Activated naive CD4-positive, alpha-beta T cell treated with anti-CD3 and anti-CD28 coated beads, Interleukin-2, amount 50 U/mL, for 16 hours (primary cell): ENCODE measurements at regions not wholly inside any gene's neighbourhood (a gene's known extent, or its start where the extent isn't known, plus 50 kb on each side); places are given as distances from the start of the nearest gene placed in this dataset.
"Not testable (repeated sequence)": the region's sequence is repeated elsewhere in the genome, so short reads cannot be mapped to it uniquely, and the experiment has no call there.

ENCODE experiments used
- DNase-seq: peaks from one replicate; pipeline ENCODE4 v3.0.0-alpha.2; 2020

DNA sequence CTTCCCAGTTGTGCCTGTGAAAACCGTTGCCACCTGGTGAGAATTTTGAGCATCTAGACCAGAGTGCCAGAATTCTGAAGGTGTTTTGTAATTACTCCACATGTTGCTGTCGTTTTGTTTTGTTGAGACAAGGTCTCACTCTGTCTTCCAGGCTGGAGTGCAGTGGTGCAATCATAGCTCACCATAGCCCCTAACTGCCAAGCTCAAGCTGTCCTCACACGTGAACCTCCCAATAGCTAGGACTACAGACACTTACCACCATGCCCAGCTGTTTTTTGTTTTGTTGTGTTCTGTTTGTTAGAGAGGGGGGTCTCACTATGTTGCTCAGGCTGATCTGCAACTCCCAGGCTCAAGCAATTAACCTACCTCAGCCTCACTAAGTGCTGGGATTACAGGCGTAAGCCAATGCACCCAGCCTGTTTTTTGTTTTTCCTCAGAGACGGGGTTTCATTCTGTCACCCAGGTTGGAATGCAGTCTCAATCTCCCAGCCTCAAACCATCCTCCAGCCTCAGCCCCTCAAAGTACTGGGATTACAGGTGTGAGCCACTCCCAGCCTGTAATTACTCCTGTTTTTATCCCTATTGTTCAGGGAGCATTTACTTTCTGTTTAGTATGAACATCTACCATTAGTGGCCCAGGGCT is 121.1 kb upstream of the DMRT1 start:
- DNase-seq: no peak

DNA sequence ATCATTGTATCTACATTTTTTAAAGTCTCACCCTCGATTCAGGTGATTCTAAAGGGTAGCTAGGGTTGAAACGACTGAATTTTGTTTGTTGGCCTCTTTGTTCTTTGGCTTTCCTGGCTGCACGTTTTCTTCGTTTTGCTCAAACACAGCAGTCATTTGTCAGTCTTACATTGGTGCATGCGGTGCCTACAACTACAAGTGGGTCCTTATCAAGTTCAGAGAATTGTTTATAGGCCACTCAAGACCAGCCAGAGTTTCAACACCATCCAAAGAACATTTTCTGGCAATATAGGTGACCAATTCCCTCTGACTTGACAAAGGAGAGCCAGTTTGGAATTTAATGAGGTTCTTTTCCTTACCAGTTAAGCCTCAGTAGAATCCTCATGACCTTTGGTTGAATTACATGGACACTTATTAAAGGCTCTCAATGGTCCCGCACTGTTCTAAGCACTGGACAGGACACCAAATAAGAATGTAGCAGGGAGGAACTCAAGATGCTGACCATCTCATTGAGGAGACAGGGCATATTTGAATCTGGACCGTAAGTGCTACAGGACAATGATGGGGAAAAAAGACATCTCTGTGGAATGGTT is 119.0 kb upstream of the DMRT1 start:
- no peak for DNase-seq

GRCh38 chr9:724461-724860 is 117.0 kb upstream of the DMRT1 start:
- not testable (repeated sequence) for DNase-seq

DNA sequence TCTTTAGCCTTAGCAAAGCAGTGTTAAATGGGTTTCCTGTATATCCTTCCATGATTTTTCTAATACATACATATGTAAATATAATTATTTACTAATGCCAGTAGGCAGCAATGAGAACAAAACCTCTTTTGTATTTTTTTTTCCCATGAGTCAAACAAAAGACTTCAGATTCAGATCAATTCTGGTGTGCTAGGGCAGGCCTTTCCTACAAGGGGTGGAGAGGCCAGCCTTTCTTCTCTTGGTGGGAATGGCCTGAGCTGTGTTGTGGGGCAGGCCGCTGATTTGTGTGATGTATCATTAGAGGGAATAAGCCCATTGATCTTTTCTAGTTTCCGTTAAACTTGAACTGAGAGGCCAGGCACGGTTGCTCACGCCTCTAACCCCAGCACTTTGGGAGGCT is 115.5 kb upstream of the DMRT1 start:
- DNase-seq: no peak

GRCh38 chr9:727767-728166 is 113.7 kb upstream of the DMRT1 start:
- no peak for DNase-seq

DNA sequence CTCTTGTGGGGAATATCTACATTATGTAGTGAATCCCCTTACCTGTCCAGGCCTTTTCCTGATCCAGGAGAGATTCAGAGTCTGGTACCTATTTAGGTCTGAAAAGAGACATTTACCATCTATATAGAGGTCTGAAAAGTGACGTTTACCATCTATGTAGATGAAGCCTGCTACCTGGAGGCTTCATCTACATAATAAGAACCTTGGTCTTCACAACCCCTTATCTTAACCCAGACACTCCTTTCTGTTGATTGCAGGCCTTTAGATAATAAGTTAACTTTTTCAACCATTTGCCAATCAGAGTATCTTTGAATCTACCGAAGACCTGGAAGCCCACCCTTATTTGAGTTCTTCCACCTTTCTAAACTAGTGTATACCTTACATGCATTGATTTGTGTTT is 113.0 kb upstream of the DMRT1 start:
- no peak for DNase-seq

- no peak for DNase-seq
These were observed 110.0 kb upstream of the DMRT1 start for GRCh38 chr9:731474-731873.

DNA sequence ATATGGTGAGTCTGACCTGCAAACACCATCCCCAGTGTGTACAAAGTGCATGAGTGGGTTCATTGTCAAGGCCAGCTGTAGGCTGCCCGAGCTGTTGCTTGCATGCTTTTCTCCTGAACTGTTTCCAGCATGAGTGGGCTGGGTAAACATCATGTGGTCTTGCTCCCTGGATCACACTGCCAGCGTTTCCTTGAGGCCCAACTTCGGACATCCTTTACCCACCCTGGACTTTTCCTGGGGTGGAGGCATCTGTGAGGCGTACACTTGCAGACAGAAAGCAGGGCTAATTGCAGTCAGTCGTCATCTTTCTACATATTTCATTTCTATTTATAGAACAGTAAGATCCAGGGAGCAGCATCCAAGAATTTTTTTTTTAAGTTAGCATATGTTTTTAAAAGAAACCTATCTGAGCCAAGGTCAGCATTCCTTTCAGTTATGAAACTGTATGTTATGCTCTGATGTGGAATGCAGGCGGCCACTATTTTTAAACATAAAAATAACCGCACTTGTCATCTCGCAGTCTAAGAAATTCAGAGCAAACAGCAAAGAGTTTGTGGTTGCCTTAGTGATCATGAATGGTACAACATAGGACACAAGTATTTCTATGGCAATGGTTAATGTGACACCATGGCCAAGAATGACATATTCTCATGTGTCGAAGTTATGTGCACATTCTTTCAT is 106.5 kb upstream of the DMRT1 start:
- DNase-seq: no peak

- no peak for DNase-seq
These were observed 103.9 kb upstream of the DMRT1 start for GRCh38 chr9:737400-738120.

GRCh38 chr9:738209-738915 is 103.1 kb upstream of the DMRT1 start:
- DNase-seq: no peak

DNA sequence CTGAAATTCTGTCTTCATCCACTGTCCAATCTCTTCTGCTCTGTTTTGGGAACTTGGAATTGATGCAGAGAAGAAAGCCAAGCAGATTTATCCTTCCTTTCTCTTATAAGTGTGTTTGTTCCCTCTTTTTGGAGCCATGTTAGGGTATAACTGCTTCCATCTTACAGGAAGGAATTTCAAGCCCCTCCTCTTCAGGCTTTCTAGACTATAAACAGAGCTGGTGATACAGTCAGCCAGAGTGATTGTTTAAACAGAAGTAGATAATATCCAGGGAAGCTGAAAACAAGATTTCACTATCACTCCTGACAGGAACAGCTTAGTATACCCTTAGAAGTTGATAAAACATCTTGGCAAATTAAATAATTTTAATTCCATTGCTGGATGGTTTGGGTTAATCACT is 102.1 kb upstream of the DMRT1 start:
- DNase-seq: no peak

DNA sequence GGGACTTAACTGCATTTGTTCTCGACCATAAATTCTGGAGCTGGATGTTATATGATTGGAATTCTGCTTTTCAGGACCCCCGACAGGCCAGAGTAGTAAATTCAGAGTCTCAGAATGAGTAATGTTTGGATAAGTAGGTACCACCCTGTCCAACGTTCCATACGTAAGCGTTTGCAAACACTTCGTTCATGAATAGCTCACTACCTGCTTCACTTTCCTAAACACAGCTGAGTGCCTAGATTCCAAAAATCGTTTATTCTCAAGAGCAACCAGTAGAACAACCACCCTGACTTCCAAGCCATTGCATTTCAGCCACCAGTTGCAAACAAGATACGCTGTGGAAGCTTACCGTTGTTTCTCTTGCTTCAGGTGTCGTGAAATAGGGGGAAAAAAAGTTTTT is 101.3 kb upstream of the DMRT1 start:
- no peak for DNase-seq

DNA sequence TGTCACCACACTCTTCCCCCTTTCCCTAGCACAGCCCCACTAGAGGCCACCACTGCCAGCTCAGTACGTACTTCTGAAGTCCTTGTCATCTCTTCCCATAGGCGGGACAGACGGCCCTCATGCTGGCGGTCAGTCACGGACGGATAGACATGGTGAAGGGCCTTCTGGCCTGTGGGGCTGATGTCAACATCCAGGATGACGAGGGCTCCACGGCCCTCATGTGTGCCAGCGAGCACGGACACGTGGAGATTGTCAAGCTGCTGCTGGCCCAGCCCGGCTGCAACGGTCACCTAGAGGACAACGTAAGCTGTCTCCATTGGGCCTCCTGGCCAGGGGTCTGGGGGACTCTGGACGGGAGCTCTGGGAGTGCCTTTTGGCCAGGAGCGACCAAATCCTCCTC is 99.4 kb upstream of the DMRT1 start:
- DNase-seq: no peak

GRCh38 chr9:742914-743589 is 98.4 kb upstream of the DMRT1 start:
- DNase-seq: no peak

DNA sequence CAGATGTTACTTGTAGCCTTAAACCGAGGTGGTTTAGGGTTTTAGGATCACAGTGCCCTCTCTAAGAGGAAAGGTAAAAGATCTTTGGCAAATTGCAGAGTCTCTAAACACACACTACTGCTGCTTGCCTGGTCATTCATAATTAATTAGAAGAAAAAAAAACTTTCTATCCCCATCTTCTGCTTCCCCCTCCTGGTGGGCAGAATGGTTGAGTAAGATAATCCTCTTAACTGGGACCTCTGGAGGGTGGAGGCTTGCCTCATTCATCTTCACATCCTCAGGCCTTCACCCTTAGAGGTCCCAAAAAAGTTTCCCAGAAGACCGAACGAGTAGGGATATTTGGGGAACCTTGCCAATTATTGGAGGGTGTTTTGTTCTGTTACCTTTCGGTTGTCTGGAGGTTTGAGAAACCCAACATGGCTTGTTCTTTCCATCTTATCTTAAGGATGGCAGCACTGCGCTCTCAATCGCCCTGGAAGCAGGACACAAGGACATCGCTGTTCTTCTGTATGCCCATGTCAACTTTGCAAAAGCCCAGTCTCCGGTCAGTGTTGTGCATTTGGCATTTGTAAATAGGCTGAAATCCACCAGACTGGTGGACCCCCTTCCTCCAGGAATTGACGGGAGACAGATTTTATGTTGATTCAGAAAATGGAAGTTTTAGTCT is 97.3 kb upstream of the DMRT1 start:
- no peak for DNase-seq

- DNase-seq: no peak
These were observed 96.6 kb upstream of the DMRT1 start for GRCh38 chr9:744790-745484.

GRCh38 chr9:745761-746380 is 95.6 kb upstream of the DMRT1 start:
- no peak for DNase-seq

DNA sequence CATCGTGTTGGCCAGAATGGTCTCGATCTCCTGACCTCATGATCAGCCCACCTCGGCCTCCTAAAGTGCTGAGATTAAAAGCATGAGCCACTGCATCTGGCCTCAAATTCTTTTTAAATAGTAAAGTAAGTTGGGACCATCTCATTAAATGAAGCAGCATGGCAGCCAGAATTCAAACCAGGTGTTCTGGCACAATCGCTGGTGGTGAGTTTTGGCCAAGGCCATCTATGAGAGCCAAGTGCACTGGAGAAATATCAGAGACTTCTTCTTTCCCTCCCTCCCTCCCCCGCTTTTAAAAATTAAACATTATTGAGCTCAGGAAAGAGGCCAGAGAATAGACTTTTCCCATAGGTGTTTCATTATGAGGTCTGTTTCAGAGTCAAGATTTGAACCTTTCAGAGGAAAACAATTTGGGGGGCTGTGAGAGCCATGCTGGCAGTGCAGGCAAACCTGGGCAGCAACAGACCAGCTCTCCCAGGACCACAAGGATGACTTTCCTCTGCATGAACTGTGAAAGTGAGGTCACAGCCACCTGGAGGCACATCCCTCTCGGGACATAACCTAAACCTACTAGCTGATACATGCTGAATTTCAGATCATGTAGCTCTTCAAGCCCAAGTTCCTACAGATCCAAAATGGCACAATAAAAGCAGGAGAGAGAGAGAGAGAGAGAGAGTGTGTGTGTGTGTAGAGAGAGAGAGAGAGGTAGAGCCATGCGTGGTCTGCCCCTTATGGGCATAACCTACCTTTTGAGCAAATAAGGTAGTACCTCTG is 94.6 kb upstream of the DMRT1 start:
- no peak for DNase-seq

DNA sequence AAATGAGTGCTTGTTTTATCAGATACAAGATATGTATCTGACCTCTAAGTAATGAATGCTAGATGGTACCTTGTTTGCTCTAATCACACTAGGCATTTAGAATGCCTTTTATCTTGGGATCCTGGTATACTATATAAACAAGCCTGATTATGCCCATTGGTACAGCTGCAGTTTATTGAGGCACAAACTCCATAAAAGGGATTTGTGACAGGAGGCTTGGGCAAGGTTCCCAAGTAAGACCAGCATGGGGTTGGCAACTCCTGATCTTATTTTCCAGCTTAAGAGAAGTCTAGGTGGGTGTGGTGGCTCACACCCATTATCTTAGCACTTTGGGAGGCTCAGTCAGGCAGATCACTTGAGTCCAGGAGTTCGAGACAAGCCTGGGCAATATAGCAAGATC is 93.9 kb upstream of the DMRT1 start:
- DNase-seq: no peak

DNA sequence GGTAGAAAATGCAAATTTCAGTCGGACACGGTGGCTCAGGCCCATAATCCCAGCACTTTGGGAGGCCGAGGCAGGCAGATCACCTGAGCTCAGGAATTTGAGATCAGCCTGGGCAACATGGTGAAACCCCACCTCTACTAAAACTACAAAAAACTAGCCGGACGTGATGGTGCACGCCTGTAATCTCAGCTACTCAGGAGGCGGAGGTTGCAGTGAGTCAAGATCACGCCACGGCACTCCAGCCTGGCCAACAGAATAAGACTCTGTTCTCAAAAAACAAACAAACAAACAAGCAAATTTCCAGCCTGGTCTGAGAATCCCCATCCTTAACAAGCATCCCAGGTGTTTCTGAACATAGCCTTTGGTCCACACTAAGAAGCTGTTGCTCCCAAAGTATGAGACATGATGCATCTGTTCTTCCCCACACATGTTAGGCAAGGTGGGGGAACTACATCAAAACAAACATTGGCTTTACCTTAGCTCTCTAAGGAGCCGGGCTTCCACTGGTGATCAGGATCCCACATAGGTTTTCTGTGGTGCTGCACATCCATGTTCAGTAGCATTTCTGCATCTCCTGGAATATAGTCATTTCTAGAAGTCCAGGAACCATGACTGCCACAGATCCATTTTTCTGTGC is 92.5 kb upstream of the DMRT1 start:
- no peak for DNase-seq
